MCF 10A (cell line): ENCODE measurements at regions not wholly inside any gene's neighbourhood (a gene's known extent, or its start where the extent isn't known, plus 50 kb on each side); places are given as distances from the start of the nearest gene placed in this dataset.

Experiments
- BruUV-seq: library from RNA; stranded (reverse); fragments of 400-500 nt; replicated peaks from 2 replicates; lab custom pipeline; 2021; lab: Mats Ljungman, UMichigan
- CTCF ChIA-PET: fragments of 300-600 bp; sonication (Branson Sonifier 250); formaldehyde crosslinking; extraction: SDS; loops from one replicate; lab custom pipeline; 2021; ENCODE audit warnings: antibody characterized with exemption, inconsistent platforms; lab: Yijun Ruan, JAX
- POLR2A ChIA-PET: fragments of 300-600, 350-650 bp; sonication (Branson Sonifier 250); formaldehyde crosslinking; extraction: SDS; loops from one replicate; lab custom pipeline; 2020; ENCODE audit warnings: antibody characterized with exemption, inconsistent platforms; lab: Yijun Ruan, JAX
- DNase-seq: peaks from one replicate; pipeline ENCODE4 v3.0.0-alpha.2; 2018; ENCODE audit not compliant: unreplicated experiment
- H3K27ac Mint-ChIP-seq: one replicate; pipeline ENCODE4 v1.8.0; 2022; ENCODE audit warnings: mild to moderate bottlenecking, low read depth, mixed read lengths; ENCODE audit not compliant: unreplicated experiment
- H3K27me3 Mint-ChIP-seq: one replicate; pipeline ENCODE4 v1.8.0; 2022; ENCODE audit warnings: mixed read lengths; ENCODE audit not compliant: insufficient read depth, unreplicated experiment
- H3K36me3 Mint-ChIP-seq: one replicate; pipeline ENCODE4 v1.8.0; 2022; ENCODE audit warnings: mild to moderate bottlenecking, moderate library complexity, mixed read lengths; ENCODE audit not compliant: insufficient read depth, unreplicated experiment
- H3K4me1 Mint-ChIP-seq: one replicate; pipeline ENCODE4 v1.8.0; 2022; ENCODE audit warnings: mixed read lengths; ENCODE audit not compliant: insufficient read depth, unreplicated experiment
- H3K4me3 Mint-ChIP-seq: one replicate; pipeline ENCODE4 v1.8.0; 2022; ENCODE audit warnings: mild to moderate bottlenecking, moderate library complexity, mixed read lengths; ENCODE audit not compliant: unreplicated experiment
- H3K9me3 Mint-ChIP-seq: one replicate; pipeline ENCODE4 v1.8.0; 2022; ENCODE audit warnings: mixed read lengths; ENCODE audit not compliant: unreplicated experiment
- intact Hi-C: fragments of 100-400 bp; cut with micrococcal nuclease; formaldehyde crosslinking; loops from 2 replicates; pipeline ENCODE4 v1.14.1; 2022
- TF ChIP-seq, protein P1 (sequence below): fragments of 200-600 bp; IDR thresholded peaks from one replicate; pipeline ENCODE4 v1.8.0; 2022; ENCODE audit warnings: antibody characterized with exemption, mild to moderate bottlenecking; ENCODE audit not compliant: unreplicated experiment

DNA sequence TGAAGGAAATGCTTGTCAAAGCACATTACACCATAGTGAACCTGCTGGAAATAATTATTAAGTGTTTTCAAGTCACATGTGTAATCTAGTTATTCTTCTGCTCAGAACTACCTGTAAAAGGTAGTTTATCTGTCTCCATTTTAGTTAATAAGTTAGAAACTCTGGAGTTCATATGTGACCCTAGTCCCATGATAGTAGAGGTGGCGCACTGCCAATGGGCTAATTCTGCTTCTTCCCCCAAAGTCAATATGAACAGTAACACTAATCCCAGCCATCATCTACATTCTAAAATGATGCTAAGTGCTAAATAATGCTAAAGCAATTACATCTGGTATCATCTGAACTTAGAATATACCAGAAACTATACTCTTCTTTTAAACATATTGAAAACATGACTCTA lies 361.0 kb upstream of the NECTIN3 start:
- Mint-ChIP-seq H3K4me1 (no peaks in the 10 kb centered on the region), H3K27ac (no peak overlapping the region), H3K9me3 (peaks cover 6% of the 10 kb centered on the region), H3K36me3 (no peaks in the 10 kb centered on the region), H3K4me3 (no peak overlapping the region), H3K27me3 (no peaks in the 10 kb centered on the region)
- intact Hi-C loops = no loop called here
- BruUV-seq = no TSS peak
- CTCF ChIA-PET = no interaction called here
- DNase-seq = no peak
- POLR2A ChIA-PET = no interaction called here
- TF ChIP-seq, protein P1, sequence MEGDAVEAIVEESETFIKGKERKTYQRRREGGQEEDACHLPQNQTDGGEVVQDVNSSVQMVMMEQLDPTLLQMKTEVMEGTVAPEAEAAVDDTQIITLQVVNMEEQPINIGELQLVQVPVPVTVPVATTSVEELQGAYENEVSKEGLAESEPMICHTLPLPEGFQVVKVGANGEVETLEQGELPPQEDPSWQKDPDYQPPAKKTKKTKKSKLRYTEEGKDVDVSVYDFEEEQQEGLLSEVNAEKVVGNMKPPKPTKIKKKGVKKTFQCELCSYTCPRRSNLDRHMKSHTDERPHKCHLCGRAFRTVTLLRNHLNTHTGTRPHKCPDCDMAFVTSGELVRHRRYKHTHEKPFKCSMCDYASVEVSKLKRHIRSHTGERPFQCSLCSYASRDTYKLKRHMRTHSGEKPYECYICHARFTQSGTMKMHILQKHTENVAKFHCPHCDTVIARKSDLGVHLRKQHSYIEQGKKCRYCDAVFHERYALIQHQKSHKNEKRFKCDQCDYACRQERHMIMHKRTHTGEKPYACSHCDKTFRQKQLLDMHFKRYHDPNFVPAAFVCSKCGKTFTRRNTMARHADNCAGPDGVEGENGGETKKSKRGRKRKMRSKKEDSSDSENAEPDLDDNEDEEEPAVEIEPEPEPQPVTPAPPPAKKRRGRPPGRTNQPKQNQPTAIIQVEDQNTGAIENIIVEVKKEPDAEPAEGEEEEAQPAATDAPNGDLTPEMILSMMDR = no peak

DNA sequence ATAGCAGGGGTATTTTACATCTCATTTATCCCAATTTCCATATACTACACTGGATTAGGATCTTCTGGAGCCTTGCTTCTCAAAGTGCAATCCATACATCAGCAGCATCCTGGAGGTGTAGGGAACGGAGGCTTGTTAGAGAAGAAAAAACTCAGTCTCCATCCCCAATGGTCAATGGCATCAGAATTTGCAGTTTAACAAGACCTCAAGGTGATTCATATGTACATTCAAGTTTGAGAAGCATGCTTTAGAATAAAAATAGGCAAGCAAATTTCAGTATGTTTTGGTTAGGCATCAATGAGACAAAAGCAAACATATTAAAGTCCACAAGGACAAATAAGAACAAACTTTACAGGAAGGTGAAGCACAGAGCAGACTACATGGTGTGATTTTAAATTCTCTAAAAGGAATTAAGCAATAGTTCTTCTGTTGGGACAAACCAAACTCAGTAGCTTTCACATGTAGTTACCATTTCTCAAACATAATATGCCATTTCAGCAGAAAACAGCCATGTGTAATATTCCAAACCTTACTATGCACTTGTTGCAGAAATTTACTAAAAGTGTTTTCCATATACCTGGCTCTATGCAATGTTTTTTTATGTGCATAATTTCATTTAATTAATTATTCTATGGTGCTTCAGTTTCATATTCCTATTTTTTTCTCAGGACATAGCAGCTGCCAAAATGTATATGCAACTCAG lies 360.3 kb upstream of the NECTIN3 start:
- ChIA-PET CTCF (no interaction called here), POLR2A (no interaction called here)
- no TSS peak for BruUV-seq
- no peaks in the 10 kb centered on the region for H3K27me3 Mint-ChIP-seq
- no peaks in the 10 kb centered on the region for H3K36me3 Mint-ChIP-seq
- H3K4me1 Mint-ChIP-seq = no peaks in the 10 kb centered on the region
- H3K4me3 Mint-ChIP-seq = no peak overlapping the region
- H3K9me3 Mint-ChIP-seq = no peaks in the 10 kb centered on the region
- no peak overlapping the region for H3K27ac Mint-ChIP-seq
- TF ChIP-seq, protein P1 = no peak
- DNase-seq = no peak
- intact Hi-C loops = no loop called here

DNA sequence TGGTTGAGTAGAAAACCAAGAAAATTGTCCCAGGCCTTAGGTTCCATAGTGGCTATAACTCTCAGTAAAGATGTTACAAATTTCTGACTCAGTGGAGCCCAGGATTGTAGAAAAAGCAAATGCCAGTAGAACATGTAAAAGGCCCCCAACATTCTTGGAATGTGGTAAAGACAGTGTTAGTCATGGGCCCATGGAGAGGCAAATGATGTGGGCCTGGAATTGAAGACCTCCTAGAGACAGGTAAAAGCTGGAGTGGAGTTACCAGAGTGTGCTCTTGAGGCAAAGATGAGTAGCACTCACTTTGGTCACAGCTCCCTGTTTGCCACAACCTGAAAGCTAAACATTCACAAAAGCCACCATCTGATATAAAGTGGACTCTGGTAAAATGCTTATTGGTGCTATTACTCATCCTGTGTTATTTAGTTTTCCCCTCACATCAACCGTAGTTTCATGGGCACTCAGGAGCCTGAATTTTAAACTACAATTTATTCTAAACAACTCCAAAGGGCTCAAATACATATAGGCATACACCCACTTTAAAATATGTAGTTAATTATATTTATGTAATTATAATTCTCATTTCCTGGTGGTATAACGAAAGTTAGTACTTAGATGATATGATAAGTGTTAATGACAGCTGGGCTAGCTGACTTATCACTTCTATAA lies 359.6 kb upstream of the NECTIN3 start:
- Mint-ChIP-seq H3K4me1 (no peaks in the 10 kb centered on the region), H3K27ac (no peak overlapping the region), H3K27me3 (no peaks in the 10 kb centered on the region), H3K9me3 (no peaks in the 10 kb centered on the region), H3K36me3 (no peaks in the 10 kb centered on the region), H3K4me3 (no peak overlapping the region)
- no peak for DNase-seq
- POLR2A ChIA-PET = no interaction called here
- CTCF ChIA-PET = no interaction called here
- TF ChIP-seq, protein P1 = no peak
- intact Hi-C loops = no loop called here
- no TSS peak for BruUV-seq

DNA sequence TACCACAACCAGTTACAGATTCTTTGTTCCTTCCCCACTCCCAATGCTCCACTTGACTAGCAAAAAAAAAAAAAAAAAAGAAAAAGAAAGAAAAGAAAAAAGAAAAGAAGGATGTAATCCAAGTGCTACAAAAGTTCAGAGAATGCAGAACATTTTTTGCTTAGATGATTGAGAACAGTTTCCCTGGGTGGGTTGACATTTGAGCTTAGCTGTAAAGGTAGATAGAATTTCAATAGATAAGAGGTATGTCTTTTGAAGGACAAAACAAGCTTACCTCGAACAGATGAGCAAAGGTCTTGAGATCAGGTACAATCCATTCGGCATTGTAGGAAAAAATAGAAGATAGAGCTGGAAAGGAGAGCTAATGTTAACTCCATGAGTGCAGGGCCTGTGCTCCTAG lies 344.6 kb upstream of the NECTIN3 start:
- intact Hi-C loops = no loop called here
- H3K9me3 Mint-ChIP-seq = no peaks in the 10 kb centered on the region
- DNase-seq = no peak
- no peaks in the 10 kb centered on the region for H3K27me3 Mint-ChIP-seq
- POLR2A ChIA-PET = no interaction called here
- no TSS peak for BruUV-seq
- no peak overlapping the region for H3K4me3 Mint-ChIP-seq
- CTCF ChIA-PET = no interaction called here
- H3K4me1 Mint-ChIP-seq = no peaks in the 10 kb centered on the region
- H3K27ac Mint-ChIP-seq = no peak overlapping the region
- H3K36me3 Mint-ChIP-seq = no peaks in the 10 kb centered on the region
- TF ChIP-seq, protein P1 = no peak
